Stimulated activated CD8-positive, alpha-beta memory T cell treated with anti-CD3 and anti-CD28 coated beads, Interleukin-4, amount 100 ng/mL, for 48 hours (primary cell): ENCODE measurements at regions not wholly inside any gene's neighbourhood (a gene's known extent, or its start where the extent isn't known, plus 50 kb on each side); places are given as distances from the start of the nearest gene placed in this dataset.

Source experiments
- DNase-seq: peaks from one replicate; pipeline ENCODE4 v3.0.0-alpha.2; 2020

- no peak for DNase-seq
Measured at GRCh38 chr6:141364694-141365093, 768.0 kb upstream of the GJE1 start.

GRCh38 chr6:141364232-141364631 lies 768.5 kb upstream of the GJE1 start:
- no peak for DNase-seq

- DNase-seq, result no peak
Measured at GRCh38 chr6:141361559-141361958, 771.2 kb upstream of the GJE1 start.

GRCh38 chr6:141359953-141360352 lies 772.8 kb upstream of the GJE1 start:
- no peak for DNase-seq

GRCh38 chr6:141354191-141354955 lies 778.4 kb upstream of the GJE1 start:
- no peak for DNase-seq

GRCh38 chr6:141351721-141352120 lies 781.0 kb upstream of the GJE1 start:
- DNase-seq, result no peak

- no peak for DNase-seq
Measured at GRCh38 chr6:141349710-141350109, 783.0 kb upstream of the GJE1 start.

GRCh38 chr6:141347906-141348492 lies 784.7 kb upstream of the GJE1 start:
- no peak for DNase-seq

GRCh38 chr6:141347086-141347485 lies 785.6 kb upstream of the GJE1 start:
- DNase-seq, result no peak

GRCh38 chr6:141346535-141346934 lies 786.2 kb upstream of the GJE1 start:
- DNase-seq, result no peak

- DNase-seq, result no peak
Measured at GRCh38 chr6:141337191-141337590, 795.5 kb upstream of the GJE1 start.

GRCh38 chr6:141335477-141336273 lies 797.0 kb upstream of the GJE1 start:
- DNase-seq, result no peak

GRCh38 chr6:141326925-141327324 lies 805.8 kb upstream of the GJE1 start:
- no peak for DNase-seq

- peak; percentile 49 for DNase-seq
Measured at GRCh38 chr6:141326426-141326825, 806.3 kb upstream of the GJE1 start.

- no peak for DNase-seq
Measured at GRCh38 chr6:141321493-141322347, 811.0 kb upstream of the GJE1 start.

- DNase-seq, result no peak
Measured at GRCh38 chr6:141316236-141316635, 816.5 kb upstream of the GJE1 start.

- DNase-seq, result no peak
Measured at GRCh38 chr6:141313986-141314385, 818.7 kb upstream of the GJE1 start.

- no peak for DNase-seq
Measured at GRCh38 chr6:141309295-141309694, 823.4 kb upstream of the GJE1 start.

- DNase-seq, result no peak
Measured at GRCh38 chr6:141307309-141307998, 825.3 kb upstream of the GJE1 start.

- no peak for DNase-seq
Measured at GRCh38 chr6:141303907-141304306, 828.8 kb upstream of the GJE1 start.

GRCh38 chr6:141301779-141302178 lies 830.9 kb upstream of the GJE1 start:
- no peak for DNase-seq
